ENCODE measurements at regions not wholly inside any gene's neighbourhood (a gene's known extent, or its start where the extent isn't known, plus 50 kb on each side); places are given as distances from the start of the nearest gene placed in this dataset.
"Not testable (repeated sequence)": the region's sequence is repeated elsewhere in the genome, so short reads cannot be mapped to it uniquely, and the experiment has no call there.

DNA sequence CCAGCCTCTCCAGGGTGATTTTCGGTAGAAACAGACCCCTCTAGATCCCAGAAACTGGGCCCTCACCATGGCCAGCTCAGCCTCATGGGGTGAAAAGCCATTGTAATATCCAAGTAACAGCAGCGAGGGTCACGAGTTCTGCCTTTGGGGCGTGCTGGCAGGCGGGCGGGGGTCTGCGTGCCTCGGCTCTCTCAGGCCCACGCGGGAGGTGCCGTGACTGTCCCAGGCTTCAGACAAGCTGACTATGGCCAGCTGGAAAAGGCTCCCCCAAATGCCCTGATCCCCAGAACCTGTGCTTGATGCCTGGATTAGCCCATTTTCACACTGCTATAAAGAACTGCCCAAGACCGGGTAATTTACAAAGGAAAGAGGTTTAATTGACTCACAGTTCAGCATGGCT, 160.2 kb downstream of the LAT start:
- DNase-seq (ENCODE audit: low spot score): not testable (repeated sequence)

DNA sequence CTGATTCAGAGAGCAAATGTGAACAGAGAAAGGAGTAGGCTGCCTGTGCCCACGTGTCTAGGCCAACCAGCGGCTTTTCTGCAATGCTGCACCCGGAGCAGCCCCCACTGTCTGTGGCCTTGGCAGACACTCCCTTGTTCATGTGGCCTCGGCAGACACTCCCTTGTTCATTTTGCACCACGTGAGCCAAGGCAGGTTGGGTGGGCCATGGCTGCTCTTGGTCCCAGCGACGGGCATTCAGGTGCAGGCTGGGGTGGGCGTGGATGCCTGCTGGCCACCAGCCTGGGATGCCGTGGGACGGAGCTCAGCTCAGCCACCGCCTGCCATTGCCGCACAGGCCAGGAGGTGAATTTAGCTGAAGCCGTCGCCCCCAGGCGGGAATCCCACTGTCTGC, 159.8 kb downstream of the LAT start:
- DNase-seq (ENCODE audit: low spot score): not testable (repeated sequence)

DNA sequence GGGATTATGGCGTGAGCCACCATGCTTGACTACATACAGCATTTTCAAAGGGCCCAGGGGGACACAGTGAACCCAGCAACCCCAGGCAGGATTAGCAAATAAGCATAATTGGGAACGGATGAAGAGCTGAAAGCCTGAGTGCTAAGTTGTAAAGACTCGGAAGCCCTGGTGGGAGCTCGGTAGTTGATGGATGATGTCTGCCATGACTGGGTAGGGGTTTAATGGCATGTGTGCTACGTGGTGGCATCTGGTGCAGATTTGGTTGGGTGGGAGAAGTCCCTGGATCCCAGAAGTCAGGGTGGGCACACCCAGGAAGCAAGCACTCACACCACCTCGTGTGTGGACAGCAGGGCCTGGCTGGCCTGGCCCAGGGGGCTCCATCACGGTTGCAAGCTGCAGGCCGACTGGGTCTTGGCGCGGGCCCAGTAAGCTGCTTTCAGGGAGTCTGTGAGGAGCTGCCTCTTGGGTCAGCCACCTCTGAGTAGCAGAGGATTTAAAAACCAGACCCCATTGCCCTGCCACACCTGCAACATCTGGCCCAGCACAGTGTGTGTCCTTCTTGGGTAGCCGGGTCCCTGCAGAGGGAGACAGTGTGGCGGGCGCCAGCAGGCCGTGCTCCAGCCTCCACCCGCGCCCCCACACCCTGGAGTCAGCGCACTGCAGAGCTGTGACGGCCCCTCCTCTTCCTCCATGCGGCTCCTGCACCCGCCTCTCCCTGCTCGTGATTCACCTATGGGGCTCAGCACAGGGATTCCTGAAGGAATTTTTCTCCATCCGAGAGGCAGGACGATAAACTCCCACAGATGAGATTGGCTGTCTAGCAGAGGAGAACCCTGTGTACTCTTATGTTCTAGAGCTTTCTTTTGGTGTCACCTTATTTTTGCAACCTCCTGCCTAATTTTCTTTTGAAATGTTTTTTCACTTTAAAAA, 159.2 kb downstream of the LAT start:
- not testable (repeated sequence) for DNase-seq (ENCODE audit: low spot score)

DNA sequence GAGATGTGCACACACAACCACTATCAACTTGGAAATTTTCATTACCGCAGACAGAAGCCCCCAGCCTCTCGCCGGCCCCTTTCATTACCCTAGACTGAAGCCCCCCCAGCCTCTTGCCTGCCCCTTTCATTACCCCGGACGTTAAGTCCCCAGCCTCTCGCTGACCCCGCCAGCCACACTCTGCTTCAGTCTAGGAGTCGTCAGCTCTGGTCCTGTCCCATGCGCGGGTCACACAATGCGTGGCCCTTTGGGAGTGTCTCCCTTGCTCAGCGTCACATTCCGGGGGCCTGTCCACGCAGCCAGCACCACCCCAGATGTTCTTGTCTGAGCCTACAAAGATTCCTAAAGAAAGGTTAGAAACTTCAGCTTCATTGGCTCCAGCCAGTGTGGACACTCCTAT, 157.7 kb downstream of the LAT start:
- DNase-seq (ENCODE audit: low spot score): not testable (repeated sequence)

DNA sequence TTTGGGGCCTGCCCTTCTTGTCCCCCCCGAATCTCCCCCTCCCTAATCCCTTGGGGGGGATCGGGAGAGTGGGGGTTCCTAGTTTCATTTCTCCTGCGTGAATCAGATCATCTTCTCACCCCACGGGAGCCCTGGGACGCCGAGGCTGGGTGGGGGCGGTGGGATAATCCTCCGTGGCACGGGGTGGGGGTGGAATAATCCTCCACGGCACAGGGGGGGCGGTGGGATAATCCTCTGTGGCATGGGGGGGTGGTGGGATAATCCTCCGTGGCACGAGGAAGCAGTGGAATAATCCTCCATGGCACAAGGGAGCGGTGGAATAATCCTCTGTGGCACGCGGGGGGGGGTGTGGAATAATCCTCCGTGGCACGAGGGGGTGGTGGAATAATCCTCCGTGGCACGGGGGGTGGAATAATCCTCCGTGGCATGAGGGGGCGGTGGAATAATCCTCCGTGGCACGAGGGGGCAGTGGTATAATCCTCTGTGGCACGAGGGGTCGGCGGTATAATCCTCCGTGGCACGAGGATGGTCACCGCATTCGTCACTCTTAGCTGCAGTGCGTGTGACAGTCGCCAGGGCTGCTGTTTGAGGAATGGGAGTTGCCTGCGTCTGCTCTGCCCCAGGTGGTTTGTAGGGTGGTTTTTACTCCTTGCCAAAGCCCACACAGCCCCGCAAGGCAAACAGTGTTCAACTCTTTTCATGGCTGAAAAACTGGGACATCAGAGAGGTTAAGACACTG, 156.9 kb downstream of the LAT start:
- no peak for DNase-seq (ENCODE audit: low spot score)

DNA sequence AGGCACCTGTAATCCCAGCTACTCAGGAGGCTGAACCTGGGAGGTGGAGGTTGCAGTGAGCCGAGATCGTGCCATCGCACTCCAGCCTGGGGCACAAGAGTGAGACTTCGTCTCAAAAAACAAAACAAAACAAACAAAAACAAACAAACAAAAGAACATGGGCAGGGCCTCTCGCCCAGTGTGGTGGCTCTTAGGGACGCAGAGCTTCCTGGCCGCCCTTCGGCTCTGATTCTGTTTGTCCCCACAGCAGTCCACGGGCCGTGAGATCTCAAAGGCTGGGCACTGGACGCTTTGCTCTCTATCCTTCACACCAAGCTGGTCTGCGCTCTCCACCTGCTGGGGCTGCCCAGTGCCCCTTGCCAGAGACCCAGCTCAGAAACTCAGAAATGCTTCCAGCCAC, 156.3 kb downstream of the LAT start:
- DNase-seq (ENCODE audit: low spot score): not testable (repeated sequence)

DNA sequence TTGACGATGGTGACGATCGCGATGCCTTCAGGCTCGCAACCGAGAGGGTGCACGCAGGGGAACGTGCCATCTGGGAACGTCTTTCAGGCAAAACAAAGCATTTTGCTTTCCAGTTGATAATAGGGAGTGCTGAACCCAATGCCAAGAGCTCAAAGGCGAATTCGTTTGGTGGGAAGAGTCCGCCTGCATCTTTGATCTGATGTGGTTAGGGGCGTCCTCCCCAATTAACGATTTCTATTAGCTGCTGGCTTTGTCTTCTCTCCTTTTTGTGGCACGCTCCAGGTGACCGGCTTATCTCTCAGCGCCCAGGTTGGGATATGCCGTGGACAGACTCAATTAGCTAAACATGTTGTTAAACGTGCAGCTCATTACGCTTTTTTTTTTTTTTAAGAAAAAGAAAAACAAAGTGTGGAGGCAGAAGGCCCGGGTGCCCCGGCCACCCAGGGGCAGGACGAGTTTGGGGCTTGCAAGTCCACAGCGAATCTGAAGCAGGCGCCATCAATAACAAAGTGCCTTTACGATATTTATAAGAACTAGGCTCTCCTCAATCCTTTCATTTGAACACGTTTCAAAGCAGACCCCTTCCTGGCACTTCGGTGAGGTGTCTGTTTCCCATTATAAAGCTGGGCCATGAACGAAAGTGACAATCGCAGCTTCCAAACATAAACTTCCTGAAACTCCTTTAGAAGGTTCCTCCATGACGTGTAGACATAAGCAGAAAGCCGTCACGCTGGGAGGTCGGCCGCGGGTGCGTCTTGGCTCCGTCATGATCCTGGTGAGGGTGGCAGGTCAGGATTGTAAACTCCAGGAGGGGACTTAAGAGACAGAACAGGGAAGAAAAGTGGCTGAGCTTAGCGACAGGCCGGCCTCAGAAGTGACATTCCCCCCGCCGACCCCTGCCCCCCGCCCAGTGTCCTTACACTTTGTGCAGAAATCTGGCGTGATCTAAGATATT, 155.3 kb downstream of the LAT start:
- not testable (repeated sequence) for DNase-seq (ENCODE audit: low spot score)

DNA sequence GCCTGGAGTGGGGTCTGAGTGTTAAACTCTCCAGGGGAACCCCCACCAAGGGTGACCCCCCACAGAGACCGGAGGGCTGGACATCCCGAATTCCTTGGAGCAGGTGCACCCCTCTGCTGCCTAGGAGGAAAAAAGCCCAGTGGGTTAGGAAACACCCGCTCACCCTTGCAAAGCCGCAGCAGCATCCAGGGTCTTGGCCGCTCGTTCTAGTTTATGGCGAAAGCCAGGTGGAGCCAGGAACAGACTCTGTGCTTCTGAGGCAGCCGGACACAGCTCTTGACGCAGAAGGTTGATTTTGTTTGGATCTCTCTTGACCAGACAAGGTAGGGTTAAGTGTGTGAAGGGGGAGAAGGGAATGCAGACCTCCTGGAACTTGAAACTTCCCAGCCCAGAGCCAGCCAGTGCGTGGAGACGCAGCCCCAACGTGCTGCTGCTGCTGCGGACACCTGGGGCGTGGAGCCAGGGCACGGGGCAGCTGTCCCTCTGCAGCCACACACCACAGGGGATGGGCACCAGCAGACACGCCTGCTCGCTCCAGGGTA, 154.5 kb downstream of the LAT start:
- no peak for DNase-seq (ENCODE audit: low spot score)

DNA sequence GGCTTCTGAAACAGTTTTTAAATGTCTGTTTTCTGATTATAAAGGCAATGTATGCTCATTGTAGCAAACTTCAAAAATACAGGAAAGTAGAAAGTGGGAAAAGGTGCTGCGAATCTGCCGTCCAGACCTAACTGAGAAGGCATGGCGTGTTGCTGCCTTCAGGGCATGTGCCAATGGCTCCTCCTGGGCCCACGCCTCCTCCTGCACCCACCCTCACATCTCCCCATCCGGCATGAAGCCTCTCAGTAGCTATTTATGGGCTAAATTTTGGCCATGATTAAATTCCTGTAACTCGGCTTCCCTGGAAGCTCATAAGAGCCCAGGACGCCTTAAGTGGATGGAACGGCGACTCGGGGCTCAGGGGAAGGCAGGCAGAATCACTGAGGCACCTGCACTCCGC, 153.8 kb downstream of the LAT start:
- DNase-seq (ENCODE audit: low spot score): not testable (repeated sequence)

DNA sequence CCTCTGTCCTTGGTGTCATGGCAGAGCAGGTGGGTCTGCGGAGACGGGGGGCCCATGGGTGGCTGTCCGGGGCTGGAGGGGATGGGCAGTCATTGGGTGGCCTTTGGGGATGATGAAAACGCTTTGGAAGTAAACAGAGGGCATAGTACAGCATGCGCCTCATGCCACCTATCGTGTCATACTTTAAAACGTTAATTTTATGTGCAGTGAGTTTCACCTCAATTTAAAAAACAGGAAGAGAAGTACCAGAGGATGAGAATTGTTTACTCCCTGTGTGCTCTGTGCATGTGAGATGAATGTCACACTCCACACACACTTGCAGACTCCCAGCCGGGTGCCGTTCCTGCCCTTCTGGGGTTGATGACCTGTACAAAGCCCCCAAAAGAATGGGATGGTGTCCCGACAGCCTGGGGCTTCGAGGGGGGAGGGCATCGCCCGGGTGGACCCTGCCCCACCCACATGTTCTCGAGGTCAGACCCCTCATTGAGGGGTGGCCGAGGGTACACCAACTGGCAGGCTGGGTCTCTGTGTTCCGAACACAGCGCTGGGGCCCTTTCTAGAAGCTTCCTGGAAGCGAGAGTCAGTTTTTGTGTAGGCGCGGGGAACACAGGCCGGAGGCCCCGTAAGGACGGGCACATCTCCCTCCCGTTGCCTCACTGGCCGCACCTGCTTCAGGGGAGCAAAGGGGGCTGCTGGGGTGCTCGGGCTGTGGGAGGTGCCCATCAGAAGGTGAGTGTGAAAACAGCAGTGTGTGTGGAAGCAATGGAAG, 153.2 kb downstream of the LAT start:
- DNase-seq (ENCODE audit: low spot score): not testable (repeated sequence)

DNA sequence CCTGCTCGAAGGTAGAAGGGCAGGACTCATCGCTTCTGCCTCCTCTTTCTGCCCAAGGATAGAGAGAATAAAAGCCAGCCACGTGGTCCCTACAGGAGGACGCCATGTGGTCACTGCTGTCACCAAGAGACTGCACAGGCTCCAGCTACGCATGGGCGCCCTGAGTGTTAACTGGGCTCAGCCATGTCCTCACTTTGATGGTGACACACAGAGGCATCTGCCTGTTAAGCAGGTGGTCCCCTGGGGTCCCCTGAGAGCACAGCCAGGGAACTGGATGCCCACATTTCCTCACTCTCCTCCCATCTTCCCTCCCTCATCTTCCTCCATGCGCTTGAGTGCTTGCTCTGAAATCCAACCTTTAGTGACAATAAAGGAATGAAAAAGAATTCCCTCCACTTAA, 152.6 kb downstream of the LAT start:
- DNase-seq (ENCODE audit: low spot score): not testable (repeated sequence)

DNA sequence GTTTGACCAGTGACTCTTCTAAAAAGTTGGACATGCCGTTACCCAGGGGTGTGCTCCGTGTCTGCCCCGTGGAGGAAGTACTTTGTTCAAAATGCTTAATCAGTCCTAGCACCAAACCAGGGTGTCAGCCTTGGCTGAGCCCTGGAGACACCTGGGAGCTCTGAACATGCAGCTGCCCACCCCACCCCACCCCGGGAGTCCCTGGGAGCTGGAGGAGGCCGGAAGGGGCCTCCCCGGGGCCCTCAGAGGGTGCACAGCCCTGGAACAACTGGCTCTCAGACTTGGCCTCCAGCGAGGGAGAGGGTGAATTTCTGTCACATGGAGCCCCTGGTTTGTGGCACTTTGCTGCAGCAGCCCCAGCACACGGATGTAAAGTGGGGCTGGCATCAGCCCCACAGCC, 152.1 kb downstream of the LAT start:
- DNase-seq (ENCODE audit: low spot score): not testable (repeated sequence)

DNA sequence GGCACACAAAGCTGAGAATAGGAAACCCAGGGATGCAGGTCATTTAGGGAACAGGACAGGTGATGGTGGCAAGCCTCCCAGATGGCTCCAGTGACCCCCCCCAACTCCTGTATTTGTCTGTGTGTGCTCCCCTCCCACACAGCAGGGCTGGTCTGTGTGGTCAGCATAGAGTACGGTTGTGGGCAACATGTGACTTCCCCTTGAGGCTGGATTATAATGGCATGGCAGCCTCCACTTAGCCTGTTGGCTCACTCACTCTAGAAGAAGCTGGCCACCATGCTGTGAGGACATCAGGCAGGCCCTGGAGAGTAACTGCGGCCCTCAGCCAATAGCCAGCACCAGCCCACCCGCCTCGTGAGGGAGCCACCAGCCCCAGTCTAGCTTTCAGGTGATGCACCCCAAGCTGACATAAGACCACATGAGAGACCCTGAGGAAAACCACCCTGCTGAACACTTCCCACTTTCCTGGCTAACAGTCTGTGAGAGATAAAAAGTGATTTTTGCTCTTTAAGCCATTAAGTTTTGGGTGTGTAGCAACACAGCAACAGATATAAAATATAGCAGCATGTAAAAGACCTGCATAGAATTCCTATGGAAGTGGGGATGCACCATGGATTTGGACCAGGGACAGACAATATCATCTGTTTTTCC, 151.3 kb downstream of the LAT start:
- not testable (repeated sequence) for DNase-seq (ENCODE audit: low spot score)

DNA sequence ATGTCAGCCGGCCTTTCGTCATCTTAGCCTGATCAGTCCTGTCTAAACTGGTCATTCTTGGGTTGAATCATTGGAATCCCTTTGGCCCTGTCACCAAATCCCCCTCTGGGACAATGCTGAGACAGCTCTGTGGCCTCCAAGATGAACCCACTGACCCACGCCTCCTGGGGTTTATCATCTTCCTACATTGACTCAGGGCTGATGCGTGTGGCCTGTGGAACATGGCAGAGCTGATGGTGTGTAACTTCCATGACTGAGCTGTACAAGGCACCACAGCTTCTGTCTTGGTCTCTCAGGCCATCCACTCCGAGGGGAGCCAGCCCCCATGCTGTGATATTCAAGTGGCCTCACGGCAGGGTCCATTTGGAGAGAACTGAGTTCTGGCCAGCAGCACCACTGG, 150.2 kb downstream of the LAT start:
- DNase-seq (ENCODE audit: low spot score): not testable (repeated sequence)

DNA sequence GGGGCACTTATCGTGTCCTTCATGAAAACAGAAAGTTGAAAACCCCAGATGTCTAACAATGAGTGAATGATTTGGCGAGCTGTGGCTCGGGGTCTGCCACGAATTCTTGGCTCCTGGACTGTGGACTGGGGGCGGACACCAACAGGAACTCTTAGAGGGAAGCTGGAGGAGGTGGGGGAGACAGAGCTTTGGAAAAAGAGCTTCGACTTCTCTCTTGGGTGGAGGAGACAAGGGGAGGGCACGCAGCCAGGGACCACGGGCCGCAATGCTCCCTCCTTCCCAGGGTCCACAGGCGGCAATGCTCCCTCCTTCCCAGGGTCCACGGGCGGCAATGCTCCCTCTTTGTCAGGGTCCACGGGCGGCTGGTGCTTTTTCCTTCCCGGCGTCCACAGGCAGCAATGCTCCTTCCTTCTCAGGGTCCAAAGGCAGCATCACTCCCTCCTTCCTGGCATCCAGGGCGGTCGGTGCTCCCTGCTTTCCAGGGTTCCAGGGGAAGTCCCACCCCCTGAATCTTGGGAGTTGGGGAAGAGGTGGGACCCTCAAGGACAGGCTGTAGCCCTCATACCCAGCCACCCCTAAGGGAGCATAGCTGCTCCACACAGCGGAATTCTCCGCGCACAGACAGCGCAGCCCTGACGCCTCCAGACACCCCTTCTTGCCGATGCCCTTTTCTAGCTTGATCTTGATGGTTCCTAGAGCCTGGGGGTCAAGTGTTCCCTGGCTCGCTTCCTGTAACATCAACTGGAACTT, 149.0 kb downstream of the LAT start:
- not testable (repeated sequence) for DNase-seq (ENCODE audit: low spot score)

DNA sequence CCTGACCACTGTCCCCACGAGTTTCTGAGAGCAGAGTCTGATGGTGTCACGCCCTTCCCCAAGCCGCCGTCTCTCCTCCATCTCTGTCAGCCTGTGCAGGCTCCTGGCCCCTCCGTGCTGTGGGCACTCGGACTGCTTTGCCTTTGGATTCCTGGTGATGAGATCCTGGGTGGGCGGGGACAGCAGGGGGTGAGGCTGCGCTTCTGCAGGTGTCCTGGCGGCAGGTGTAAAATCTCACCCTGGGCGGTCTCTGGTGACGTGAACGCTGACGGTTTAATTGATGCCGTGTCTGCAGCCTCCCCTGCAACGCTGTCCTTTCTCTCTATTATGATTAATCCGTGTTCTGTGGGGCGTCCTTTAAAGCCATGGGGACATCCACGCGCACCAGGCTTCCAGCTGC, 148.0 kb downstream of the LAT start:
- not testable (repeated sequence) for DNase-seq (ENCODE audit: low spot score)

DNA sequence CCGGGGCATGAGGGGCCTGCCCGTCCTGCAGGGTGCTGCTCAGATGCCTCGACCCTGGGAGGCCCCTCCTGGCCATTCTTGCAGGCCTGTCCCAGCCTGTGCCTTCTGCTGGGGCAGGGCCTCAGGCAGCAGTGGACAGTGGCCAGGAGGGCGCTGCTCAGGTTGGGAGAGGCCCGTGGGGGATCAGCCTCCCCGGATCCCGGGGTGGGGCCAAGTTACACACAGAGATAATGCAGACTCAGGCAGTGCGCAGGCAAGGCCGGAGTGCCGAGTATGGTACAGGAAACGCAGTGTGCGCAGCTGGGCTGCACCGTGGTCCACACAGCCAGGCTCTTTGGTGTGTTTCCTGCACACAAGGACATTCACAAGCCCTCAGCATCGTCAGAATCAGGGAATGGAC, 147.6 kb downstream of the LAT start:
- not testable (repeated sequence) for DNase-seq (ENCODE audit: low spot score)

DNA sequence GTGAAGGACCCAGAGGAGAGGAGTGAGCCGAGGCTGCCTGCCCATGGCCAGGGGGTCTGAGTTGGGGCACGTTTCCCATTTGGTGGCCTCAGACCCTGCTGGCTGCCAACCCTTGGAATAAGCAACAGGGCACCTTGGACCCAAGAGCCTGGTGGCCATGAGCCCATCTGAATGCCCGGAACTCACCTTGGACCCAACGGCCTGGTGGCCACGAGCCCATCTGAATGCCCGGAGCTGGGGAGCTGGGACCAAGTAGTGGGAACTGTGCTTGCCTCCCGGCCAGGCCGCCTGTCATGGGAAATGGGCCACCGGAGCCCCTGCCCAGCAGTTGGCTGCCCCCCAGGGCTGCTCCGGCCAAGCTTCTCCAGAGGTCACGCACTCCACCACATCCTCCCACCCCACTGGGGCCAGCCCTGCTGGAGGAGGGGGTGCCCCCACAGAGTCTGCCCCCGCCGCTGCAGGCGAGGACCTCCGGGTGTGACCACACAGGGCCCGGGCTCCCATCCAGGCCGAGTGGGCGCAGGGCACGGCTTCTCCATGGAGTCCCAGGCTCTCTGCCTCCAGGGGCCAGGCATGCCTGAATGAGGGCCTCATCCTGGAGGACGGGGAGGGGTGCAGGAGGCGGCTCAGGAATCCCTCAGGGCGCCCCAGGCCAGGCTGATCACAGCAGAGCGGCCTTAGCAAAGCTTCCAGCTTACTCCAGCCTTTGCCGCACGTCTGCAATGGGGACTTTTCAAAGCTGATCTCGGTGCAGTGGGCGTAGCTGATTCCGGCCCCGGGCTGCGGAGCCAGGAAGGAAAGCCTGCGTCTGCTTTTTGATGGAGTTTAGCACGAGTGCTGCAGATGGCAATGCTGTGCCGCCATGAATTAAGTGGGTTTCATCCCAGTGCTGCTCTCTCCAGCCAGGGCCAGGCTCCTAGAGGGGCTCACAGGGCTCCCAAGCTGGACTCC, 146.3 kb downstream of the LAT start:
- DNase-seq (ENCODE audit: low spot score): not testable (repeated sequence)

Measured in kidney tubule cell (primary cell).